ENCODE measurements at regions not wholly inside any gene's neighbourhood (a gene's known extent, or its start where the extent isn't known, plus 50 kb on each side); places are given as distances from the start of the nearest gene placed in this dataset.

DNA sequence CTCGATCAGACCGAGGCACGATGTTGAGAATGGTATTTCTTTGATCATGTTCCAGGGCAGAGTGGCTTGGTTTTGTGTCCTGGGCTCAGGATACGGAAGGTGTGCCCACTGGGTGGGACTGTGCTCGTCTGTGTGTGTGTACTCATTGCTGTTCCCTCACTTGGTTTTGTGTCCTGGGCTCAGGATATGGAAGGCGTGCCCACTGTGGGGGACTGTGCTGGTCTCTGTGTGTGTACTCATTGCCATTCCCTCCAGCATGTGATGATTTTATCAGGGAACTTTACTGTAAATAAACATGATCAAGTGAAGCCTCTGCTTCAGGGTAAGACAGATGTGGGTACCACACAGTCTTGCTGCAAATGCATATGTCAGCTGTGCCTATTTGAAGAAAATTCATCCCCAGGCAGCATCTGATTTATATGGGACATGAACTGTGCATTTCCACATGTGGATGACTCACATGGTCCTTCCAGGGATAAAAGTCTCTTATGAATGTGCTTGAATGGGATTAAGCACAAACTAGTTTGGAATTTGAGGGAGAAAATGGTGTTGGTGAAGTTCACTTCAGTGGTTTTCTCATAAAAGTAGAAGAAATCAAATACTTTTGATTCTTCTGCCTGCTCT is 274.3 kb downstream of the QKI start:
- no peak overlapping the region for H3K4me3 Mint-ChIP-seq
- intact Hi-C loops (cut with DNase I, micrococcal nuclease): no loop called here
- H3K36me3 Mint-ChIP-seq (ENCODE audit: low read depth): no peaks in the 10 kb centered on the region
- no peaks in the 10 kb centered on the region for H3K4me1 Mint-ChIP-seq
- H3K9me3 Mint-ChIP-seq (ENCODE audit: low read depth): peaks cover 2% of the 10 kb centered on the region
- DNase-seq (no peak), ATAC-seq (no peak)
- CTCF ChIA-PET: interaction anchor here (1.6 kb wide), 1 partner anchor 25 kb away, joined by 3 read pairs; no protein-coding TSS in a partner anchor
- no peak overlapping the region for H3K27ac Mint-ChIP-seq
- POLR2A ChIA-PET: no interaction called here
- peaks cover 13% of the 10 kb centered on the region for H3K27me3 Mint-ChIP-seq

DNA sequence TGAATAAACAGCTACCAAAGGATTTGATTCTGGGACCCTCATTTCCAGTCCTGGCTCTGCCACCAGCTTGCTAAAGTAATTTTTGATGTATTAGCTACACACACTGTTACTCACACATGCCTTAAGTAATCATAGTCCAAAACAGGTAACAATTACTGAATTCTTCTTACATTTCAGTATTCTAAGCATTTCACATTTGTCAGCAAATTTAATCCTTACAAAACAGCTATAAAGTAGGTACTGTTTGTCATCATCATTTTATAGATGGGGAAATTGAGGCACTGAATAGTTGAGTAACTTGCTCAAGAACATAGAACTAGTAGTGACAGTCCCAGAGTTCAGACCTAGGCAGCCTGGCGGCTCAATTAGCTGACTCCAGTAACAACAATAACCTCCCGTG is 272.6 kb downstream of the QKI start:
- no peak overlapping the region for H3K4me3 Mint-ChIP-seq
- intact Hi-C loops (cut with DNase I, micrococcal nuclease): no loop called here
- CTCF ChIA-PET: no interaction called here

DNA sequence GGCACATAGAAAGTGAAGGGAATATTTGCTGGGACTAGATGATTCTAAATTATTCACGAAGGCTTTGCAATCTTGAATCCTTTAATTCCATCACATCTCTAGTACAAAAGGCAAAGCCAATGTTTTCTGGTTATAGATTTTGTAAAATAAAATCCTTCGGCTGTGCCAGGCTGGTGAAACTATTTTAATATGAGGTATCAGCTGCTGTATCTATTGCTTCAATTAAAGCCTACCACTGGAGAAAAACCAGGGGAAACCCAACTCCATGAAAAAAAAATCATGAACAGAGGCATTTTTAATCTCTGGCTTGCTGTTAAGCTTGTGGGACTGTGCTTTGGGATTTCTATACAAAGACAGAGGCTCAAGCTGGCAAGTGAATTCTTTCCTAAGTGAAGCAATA is 271.8 kb downstream of the QKI start:
- H3K9me3 Mint-ChIP-seq (ENCODE audit: low read depth): peaks cover 8% of the 10 kb centered on the region
- no peaks in the 10 kb centered on the region for H3K4me1 Mint-ChIP-seq
- DNase-seq (no peak), ATAC-seq (no peak)
- no peak overlapping the region for H3K27ac Mint-ChIP-seq
- ChIA-PET POLR2A (interaction anchor here (0.6 kb wide), 1 partner anchor 49 kb away, joined by 5 read pairs; no protein-coding TSS in a partner anchor), CTCF (no interaction called here)
- H3K4me3 Mint-ChIP-seq: no peak overlapping the region
- peaks cover 15% of the 10 kb centered on the region for H3K27me3 Mint-ChIP-seq
- H3K36me3 Mint-ChIP-seq (ENCODE audit: low read depth): no peaks in the 10 kb centered on the region
- intact Hi-C loops (cut with DNase I, micrococcal nuclease): no loop called here

More for the DNA sequence above, 272.6 kb downstream of the QKI start:
- ATAC-seq (no peak), DNase-seq (no peak)
- no peaks in the 10 kb centered on the region for H3K36me3 Mint-ChIP-seq (ENCODE audit: low read depth)
- H3K4me1 Mint-ChIP-seq: no peaks in the 10 kb centered on the region
- POLR2A ChIA-PET: no interaction called here
- no peak overlapping the region for H3K27ac Mint-ChIP-seq
- peaks cover 15% of the 10 kb centered on the region for H3K27me3 Mint-ChIP-seq
- H3K9me3 Mint-ChIP-seq (ENCODE audit: low read depth): peaks cover 8% of the 10 kb centered on the region

DNA sequence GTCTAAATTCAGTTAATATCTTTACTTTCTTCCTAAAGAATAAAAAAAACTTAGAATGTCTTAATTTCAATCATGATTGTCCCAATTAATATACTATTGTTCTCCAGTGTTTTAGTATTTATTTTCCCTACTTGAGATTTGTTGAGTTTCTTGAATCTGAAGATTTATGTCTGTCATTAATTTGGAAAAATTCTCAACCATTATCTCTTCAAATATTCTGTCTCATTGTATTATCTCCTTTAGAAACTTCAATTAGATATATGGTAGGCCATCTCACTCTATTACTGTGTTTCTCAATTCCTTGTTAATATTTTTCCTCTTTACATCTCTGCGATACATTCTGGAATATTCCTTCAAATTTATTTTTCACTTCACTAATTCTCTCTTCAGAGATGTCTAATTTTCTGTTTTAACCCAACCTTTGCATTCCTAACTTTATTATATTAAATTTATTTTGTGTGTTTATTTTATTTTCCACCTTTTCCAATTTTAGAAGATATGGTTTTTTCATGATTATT is 268.6 kb downstream of the QKI start:
- ChIA-PET POLR2A (no interaction called here), CTCF (no interaction called here)
- ATAC-seq (no peak), DNase-seq (no peak)
- Mint-ChIP-seq H3K4me3 (no peak overlapping the region), H3K36me3 (ENCODE audit: low read depth) (no peaks in the 10 kb centered on the region), H3K9me3 (ENCODE audit: low read depth) (peaks cover 8% of the 10 kb centered on the region), H3K27me3 (peaks cover 11% of the 10 kb centered on the region), H3K4me1 (no peaks in the 10 kb centered on the region), H3K27ac (no peak overlapping the region)
- intact Hi-C loops (cut with DNase I, micrococcal nuclease): no loop called here

DNA sequence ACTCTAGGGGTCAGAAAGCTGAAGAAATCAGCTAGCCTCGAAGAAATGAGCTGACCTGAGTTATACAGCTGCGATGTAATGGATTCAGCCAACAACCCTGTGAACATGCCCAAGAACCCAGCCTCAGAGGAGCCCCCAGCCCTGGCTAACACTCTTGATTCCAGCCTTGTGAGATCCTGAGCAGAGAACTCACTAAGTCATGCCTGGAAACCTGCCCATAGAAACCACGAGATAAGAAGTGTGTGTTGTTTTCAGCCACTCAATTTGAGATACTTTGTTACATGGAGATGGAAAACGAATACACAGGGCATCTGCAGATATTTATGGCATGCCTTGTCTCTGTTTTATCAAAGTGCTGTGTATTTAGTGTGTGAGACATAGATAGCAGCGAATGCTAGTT is 265.2 kb downstream of the QKI start:
- H3K27me3 Mint-ChIP-seq: peaks cover 10% of the 10 kb centered on the region
- ChIA-PET CTCF (no interaction called here), POLR2A (no interaction called here)
- H3K4me1 Mint-ChIP-seq: no peaks in the 10 kb centered on the region
- H3K4me3 Mint-ChIP-seq: no peak overlapping the region
- H3K9me3 Mint-ChIP-seq (ENCODE audit: low read depth): peaks cover 8% of the 10 kb centered on the region
- no peak overlapping the region for H3K27ac Mint-ChIP-seq
- intact Hi-C loops (cut with DNase I, micrococcal nuclease): no loop called here
- DNase-seq (no peak), ATAC-seq (no peak)
- no peaks in the 10 kb centered on the region for H3K36me3 Mint-ChIP-seq (ENCODE audit: low read depth)

DNA sequence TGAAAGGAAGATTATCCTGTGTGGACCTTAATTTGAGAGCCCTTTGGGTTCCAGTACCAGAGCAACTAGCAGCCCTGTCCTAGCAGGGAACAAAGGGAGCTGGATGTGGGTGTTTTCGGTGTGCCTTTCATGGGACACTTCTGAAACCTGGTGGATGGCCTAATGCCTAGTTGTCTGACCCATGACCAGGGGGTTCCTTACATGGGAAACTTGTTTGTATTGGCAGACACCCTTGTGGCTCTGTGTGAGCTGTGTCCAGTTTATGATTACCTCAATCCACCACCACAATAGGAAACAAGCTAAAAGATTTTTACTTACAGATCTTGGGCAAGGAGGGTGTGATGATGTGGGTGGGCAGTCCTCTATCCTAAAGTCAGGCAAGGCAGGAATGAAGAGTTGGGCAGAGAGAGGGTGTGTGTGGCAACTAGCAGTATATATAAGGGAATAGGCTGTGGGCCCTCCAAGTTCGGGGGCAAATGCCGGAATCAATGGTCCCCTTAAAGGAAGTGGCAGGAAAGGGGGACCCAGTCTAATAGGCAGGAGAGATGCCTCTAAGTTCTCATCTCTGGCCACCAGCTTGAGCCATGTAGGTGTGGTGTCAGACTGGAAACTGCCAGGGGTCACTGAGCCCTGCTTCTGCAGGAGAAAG is 264.6 kb downstream of the QKI start:
- Mint-ChIP-seq H3K27ac (no peak overlapping the region), H3K36me3 (ENCODE audit: low read depth) (no peaks in the 10 kb centered on the region)
- intact Hi-C loops (cut with DNase I, micrococcal nuclease): no loop called here

DNA sequence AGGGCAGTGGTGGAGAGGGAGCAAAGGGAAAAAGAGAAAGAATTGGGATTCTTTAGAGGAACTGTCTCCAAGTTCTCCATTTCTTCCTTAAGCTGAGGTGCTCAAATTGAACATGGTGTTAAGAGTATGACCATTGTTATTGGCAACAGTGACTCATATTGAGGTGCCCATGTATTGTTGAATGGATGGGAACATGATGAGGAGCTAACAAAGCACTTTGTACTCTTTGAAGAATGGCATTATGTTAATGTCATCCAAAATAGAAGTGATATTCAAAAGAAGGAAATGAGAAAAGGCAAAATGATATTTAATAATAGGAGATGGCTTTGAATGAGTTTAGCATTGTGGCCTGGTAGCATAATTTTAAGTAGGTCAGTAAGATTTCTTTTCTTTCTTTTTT is 261.1 kb downstream of the QKI start:
- intact Hi-C loops (cut with DNase I, micrococcal nuclease): no loop called here
- no peak overlapping the region for H3K4me3 Mint-ChIP-seq
- H3K27me3 Mint-ChIP-seq: peaks cover 4% of the 10 kb centered on the region
- DNase-seq (no peak), ATAC-seq (no peak)
- no peak overlapping the region for H3K27ac Mint-ChIP-seq
- ChIA-PET CTCF (no interaction called here), POLR2A (no interaction called here)
- no peaks in the 10 kb centered on the region for H3K9me3 Mint-ChIP-seq (ENCODE audit: low read depth)
- no peaks in the 10 kb centered on the region for H3K4me1 Mint-ChIP-seq
- no peaks in the 10 kb centered on the region for H3K36me3 Mint-ChIP-seq (ENCODE audit: low read depth)

More for the DNA sequence above, 264.6 kb downstream of the QKI start:
- no peak overlapping the region for H3K4me3 Mint-ChIP-seq
- H3K27me3 Mint-ChIP-seq: peaks cover 10% of the 10 kb centered on the region
- POLR2A ChIA-PET: no interaction called here
- peaks cover 8% of the 10 kb centered on the region for H3K9me3 Mint-ChIP-seq (ENCODE audit: low read depth)
- no peak for DNase-seq
- H3K4me1 Mint-ChIP-seq: no peaks in the 10 kb centered on the region
- ATAC-seq: no peak
- CTCF ChIA-PET: no interaction called here

DNA sequence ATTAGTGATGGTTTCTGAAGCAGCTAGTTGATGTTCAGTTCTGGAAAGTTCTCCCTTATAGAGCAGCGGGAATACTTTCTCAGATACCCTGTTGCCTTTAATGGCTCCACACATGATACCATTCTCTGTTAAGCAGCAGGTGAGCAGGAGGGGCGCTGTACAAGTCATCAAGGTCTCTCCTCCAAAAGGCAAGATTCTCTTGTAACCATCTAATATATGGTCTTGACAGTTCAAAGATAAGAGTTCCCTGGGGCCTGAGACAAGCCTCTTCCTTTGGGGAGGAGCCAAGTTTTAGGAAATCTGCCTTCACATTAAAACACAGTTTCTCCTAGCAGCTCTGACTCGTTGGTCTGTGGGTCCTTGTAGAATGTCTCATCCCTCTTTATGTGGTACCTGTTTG is 258.2 kb downstream of the QKI start:
- H3K27me3 Mint-ChIP-seq: peaks cover 2% of the 10 kb centered on the region
- intact Hi-C loops (cut with DNase I, micrococcal nuclease): no loop called here
- ChIA-PET POLR2A (no interaction called here), CTCF (no interaction called here)
- no peaks in the 10 kb centered on the region for H3K9me3 Mint-ChIP-seq (ENCODE audit: low read depth)
- H3K27ac Mint-ChIP-seq: no peak overlapping the region
- H3K36me3 Mint-ChIP-seq (ENCODE audit: low read depth): no peaks in the 10 kb centered on the region
- ATAC-seq: no peak
- peaks cover 2% of the 10 kb centered on the region for H3K4me1 Mint-ChIP-seq
- H3K4me3 Mint-ChIP-seq: no peak overlapping the region
- no peak for DNase-seq

DNA sequence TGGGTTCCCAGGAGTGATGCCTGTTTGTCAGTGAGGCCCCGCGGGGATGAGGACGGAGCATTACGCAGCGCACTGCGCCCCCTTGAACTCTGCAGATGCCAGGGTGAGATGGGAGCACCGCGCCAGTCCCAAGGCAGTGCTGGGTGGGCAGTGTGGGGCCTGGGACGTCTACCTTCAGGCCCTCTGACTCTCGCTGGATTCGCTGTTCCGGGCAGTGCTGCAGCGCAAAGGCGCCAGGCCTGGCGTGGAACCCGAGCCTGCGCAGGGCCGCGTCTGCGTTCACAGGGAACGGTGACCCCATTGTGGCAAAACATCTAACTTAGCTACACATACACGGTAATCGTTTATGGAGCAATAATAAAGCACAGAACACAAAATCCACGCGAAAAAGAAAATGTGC is 257.3 kb downstream of the QKI start:
- Mint-ChIP-seq H3K4me1 (peaks cover 9% of the 10 kb centered on the region), H3K9me3 (ENCODE audit: low read depth) (no peaks in the 10 kb centered on the region), H3K27me3 (peaks cover 2% of the 10 kb centered on the region), H3K4me3 (no peak overlapping the region), H3K27ac (no peak overlapping the region), H3K36me3 (ENCODE audit: low read depth) (no peaks in the 10 kb centered on the region)
- POLR2A ChIA-PET: no interaction called here
- CTCF ChIA-PET: no interaction called here
- no peak for ATAC-seq
- DNase-seq: no peak
- intact Hi-C loops (cut with DNase I, micrococcal nuclease): no loop called here

DNA sequence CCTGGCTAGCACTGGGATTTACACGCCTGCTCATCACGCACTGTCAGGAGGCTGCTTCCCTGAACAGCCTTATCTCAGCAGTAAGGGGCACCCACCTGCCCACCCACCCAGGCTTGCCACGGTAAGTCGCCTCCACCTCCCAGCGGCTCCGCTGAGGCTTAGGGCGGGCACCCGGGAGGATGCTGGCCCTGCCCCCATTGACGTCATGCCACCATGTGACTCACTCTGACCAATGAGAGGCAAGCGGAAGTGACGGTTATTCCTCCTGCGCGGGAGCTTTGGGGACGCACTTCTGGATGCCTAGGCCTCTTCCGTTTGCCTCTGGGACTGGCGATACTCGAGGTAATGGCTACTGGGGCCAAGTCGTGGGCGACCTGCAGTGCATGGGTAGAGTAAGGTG is 256.8 kb downstream of the QKI start:
- intact Hi-C loops (cut with DNase I, micrococcal nuclease): no loop called here
- H3K9me3 Mint-ChIP-seq (ENCODE audit: low read depth): no peaks in the 10 kb centered on the region
- ChIA-PET CTCF (no interaction called here), POLR2A (no interaction called here)
- DNase-seq (no peak), ATAC-seq (no peak)
- H3K36me3 Mint-ChIP-seq (ENCODE audit: low read depth): no peaks in the 10 kb centered on the region
- H3K4me1 Mint-ChIP-seq: peaks cover 10% of the 10 kb centered on the region
- H3K4me3 Mint-ChIP-seq: no peak overlapping the region
- H3K27me3 Mint-ChIP-seq: peaks cover 2% of the 10 kb centered on the region
- H3K27ac Mint-ChIP-seq: no peak overlapping the region

DNA sequence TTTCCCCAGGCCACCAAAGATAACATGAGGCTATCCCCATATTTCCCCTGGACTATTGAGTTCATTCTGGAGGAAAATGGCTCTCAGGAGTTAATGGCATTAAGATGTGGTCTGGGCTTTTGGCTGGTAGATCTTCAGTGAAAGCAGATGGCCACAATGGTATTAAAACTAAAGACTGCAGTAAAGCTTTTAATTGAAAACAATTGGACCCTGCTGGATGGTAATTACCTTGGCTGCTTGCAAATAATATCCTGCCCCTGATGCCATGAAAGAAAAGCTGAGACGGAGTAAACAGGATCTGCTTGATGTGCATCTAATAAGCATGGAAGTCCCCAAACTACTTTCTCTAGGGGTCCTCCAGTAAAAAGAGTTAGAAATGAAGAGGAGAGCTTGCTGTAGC is 255.8 kb downstream of the QKI start:
- ChIA-PET CTCF (no interaction called here), POLR2A (no interaction called here)
- no peak for ATAC-seq
- Mint-ChIP-seq H3K9me3 (ENCODE audit: low read depth) (no peaks in the 10 kb centered on the region), H3K27me3 (peaks cover under 1% of the 10 kb centered on the region), H3K4me3 (no peak overlapping the region), H3K4me1 (peaks cover 10% of the 10 kb centered on the region), H3K36me3 (ENCODE audit: low read depth) (no peaks in the 10 kb centered on the region), H3K27ac (no peak overlapping the region)
- intact Hi-C loops (cut with DNase I, micrococcal nuclease): no loop called here
- DNase-seq: no peak

DNA sequence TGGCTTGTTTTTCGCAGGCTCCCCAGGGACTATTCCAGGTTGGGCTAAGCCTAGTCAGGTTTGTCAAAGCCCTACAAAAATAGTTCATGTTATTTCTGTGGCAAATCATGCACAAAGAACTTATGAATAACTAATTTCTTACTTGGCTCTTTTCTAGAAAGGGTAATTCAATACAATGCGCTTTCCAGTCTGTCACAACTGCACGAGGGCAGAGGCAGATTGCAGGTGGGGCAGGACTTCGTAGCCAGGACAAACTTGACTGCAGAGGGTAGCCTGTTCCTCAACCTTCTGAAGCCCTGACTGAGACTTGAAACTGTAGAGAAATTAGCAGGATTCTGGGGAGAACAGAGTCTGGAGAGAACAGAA is 253.5 kb downstream of the QKI start:
- no peak for DNase-seq
- no peaks in the 10 kb centered on the region for H3K9me3 Mint-ChIP-seq (ENCODE audit: low read depth)
- CTCF ChIA-PET: interaction anchor here (0.7 kb wide), 1 partner anchor 61 kb away, joined by 3 read pairs; no protein-coding TSS in a partner anchor
- H3K4me1 Mint-ChIP-seq: peaks cover 10% of the 10 kb centered on the region
- no peaks in the 10 kb centered on the region for H3K27me3 Mint-ChIP-seq
- no peak overlapping the region for H3K4me3 Mint-ChIP-seq
- no peaks in the 10 kb centered on the region for H3K36me3 Mint-ChIP-seq (ENCODE audit: low read depth)
- POLR2A ChIA-PET: no interaction called here
- no peak for ATAC-seq
- H3K27ac Mint-ChIP-seq: no peak overlapping the region
- intact Hi-C loops (cut with DNase I, micrococcal nuclease): no loop called here

Data from activated CD4-positive, alpha-beta T cell treated with anti-CD3 and anti-CD28 coated beads for 36 hours (primary cell).